ENCODE measurements at regions not wholly inside any gene's neighbourhood (a gene's known extent, or its start where the extent isn't known, plus 50 kb on each side); places are given as distances from the start of the nearest gene placed in this dataset.

GRCh38 chr18:56171848-56172247 is 466.5 kb downstream of the TXNL1 start:
- no peak for TF ChIP-seq CTCF (IDR thresholded peaks at IDR 0.05)
- TF ChIP-seq POLR2A (IDR thresholded peaks at IDR 0.05), result no peak
